Pulmonary artery endothelial cell (primary cell): ENCODE measurements at regions not wholly inside any gene's neighbourhood (a gene's known extent, or its start where the extent isn't known, plus 50 kb on each side); places are given as distances from the start of the nearest gene placed in this dataset.
"Not testable (repeated sequence)": the region's sequence is repeated elsewhere in the genome, so short reads cannot be mapped to it uniquely, and the experiment has no call there.

Source experiments
- DNase-seq: peaks from one replicate; pipeline ENCODE4 v3.0.0-alpha.2; 2011; ENCODE audit warnings: low read depth, low spot score

- no peak for DNase-seq
These were observed 104.7 kb upstream of the TMEM132E start for GRCh38 chr17:34474706-34475105.

GRCh38 chr17:34472363-34472762 is 107.0 kb upstream of the TMEM132E start:
- DNase-seq = no peak

- not testable (repeated sequence) for DNase-seq
These were observed 108.1 kb upstream of the TMEM132E start for GRCh38 chr17:34471278-34471677.

GRCh38 chr17:34465789-34466188 is 102.8 kb upstream of the CCL1 start:
- DNase-seq = no peak

GRCh38 chr17:34464812-34465211 is 101.8 kb upstream of the CCL1 start:
- no peak for DNase-seq

- DNase-seq = no peak
These were observed 95.2 kb upstream of the CCL1 start for GRCh38 chr17:34458266-34458665.

GRCh38 chr17:34456121-34456520 is 93.1 kb upstream of the CCL1 start:
- DNase-seq = no peak

- no peak for DNase-seq
These were observed 89.7 kb upstream of the CCL1 start for GRCh38 chr17:34452769-34453168.

- DNase-seq = no peak
These were observed 88.3 kb upstream of the CCL1 start for GRCh38 chr17:34451313-34451712.

GRCh38 chr17:34447406-34447805 is 84.4 kb upstream of the CCL1 start:
- no peak for DNase-seq

GRCh38 chr17:34445101-34445500 is 82.1 kb upstream of the CCL1 start:
- DNase-seq = no peak

- no peak for DNase-seq
These were observed 80.8 kb upstream of the CCL1 start for GRCh38 chr17:34443619-34444469.

- DNase-seq = no peak
These were observed 79.5 kb upstream of the CCL1 start for GRCh38 chr17:34442387-34443111.

- DNase-seq = no peak
These were observed 74.2 kb upstream of the CCL1 start for GRCh38 chr17:34437188-34437587.

GRCh38 chr17:34436607-34437006 is 73.6 kb upstream of the CCL1 start:
- DNase-seq = no peak

- no peak for DNase-seq
These were observed 72.3 kb upstream of the CCL1 start for GRCh38 chr17:34435182-34435928.

GRCh38 chr17:34434052-34434451 is 71.0 kb upstream of the CCL1 start:
- no peak for DNase-seq

GRCh38 chr17:34424814-34425491 is 61.9 kb upstream of the CCL1 start:
- DNase-seq = no peak

- DNase-seq = no peak
These were observed 61.2 kb upstream of the CCL1 start for GRCh38 chr17:34423978-34424813.

GRCh38 chr17:34423315-34423714 is 60.3 kb upstream of the CCL1 start:
- DNase-seq = not testable (repeated sequence)

GRCh38 chr17:34420900-34421299 is 57.9 kb upstream of the CCL1 start:
- DNase-seq = no peak
